ENCODE measurements at regions not wholly inside any gene's neighbourhood (a gene's known extent, or its start where the extent isn't known, plus 50 kb on each side); places are given as distances from the start of the nearest gene placed in this dataset.

DNA sequence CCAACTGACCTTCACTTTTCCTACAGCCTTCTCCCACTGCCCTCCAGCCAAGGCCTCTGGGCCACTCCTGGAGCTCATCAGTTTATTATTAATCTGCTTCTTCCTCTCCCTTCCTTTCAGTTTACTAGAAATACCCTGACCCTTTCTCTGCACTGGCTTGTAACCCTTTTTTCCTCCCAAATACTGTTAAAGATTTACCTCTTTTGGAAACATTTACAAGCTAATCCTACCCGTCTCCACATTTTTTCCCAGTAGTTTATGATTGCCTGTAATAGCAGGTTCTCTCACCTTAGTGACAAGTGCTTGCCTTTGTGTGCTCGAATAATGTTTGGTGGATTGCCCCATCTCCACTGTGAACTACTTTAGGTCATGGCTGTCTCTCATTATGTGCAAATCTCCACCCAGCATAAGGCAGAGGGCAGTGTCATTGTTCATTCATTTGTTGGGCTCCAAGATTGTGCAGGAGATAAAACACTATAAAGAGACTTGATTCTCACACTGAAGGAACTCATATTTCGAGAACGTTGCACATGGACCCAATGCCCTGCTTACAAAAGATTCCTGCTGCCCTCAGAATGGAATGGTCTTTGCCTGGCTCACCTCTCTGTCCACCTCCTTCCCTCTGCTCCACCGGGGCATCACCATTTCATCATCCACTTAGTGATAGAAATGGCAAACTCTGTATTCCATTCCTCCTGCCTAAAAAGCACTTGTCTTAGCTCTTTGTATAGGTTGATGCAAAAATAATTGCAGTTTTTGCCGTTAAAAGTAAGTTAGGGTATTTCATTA lies 491.1 kb downstream of the UTRN start:
- no peak for TF ChIP-seq POLR2AphosphoS5 (IDR thresholded peaks at IDR 0.05)
- TF ChIP-seq CTCF (IDR thresholded peaks at IDR 0.05): no peak
- no peak for TF ChIP-seq POLR2A (IDR thresholded peaks at IDR 0.05)
- no peak for TF ChIP-seq EP300 (IDR thresholded peaks at IDR 0.05)
- 91 to 97% (median 96%) methylated on average over 6 of the region's 6 CpGs for WGBS, 5 donors
- Histone ChIP-seq H3K4me3 (no peak overlapping the region), H3K27me3 (no peaks in the 10 kb centered on the region), H3K9me3 (no peaks in the 10 kb centered on the region), H3K4me1 (no peaks in the 10 kb centered on the region), H3K36me3 (peaks cover 5 to 48% (median 38%) of the 10 kb centered on the region in 4 donors), H3K27ac (no peak overlapping the region)
- no peak for DNase-seq
- intact Hi-C loops (cut with DNase I; ENCODE audit: low total_unique reads): no loop called here

DNA sequence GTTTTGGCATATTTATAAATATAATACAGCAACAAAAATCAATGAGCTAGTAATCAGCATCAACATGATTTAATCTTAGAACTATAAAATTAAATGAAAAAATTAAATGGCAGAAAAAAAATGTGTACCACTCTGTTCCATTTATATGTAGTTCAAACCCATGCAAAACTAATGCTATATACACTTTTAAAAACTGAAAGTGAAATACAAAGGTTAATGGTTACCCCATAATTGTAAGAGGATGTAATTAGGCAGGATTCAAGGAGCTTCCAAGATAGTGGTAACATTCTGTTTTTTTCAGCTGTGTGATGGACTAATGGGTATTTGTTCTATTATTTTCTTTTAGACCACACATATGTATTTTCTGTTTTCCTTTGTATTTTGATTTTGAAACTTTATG lies 492.1 kb downstream of the UTRN start:
- intact Hi-C loops (cut with DNase I; ENCODE audit: low total_unique reads): no loop called here
- Histone ChIP-seq H3K36me3 (peaks cover 5 to 49% (median 38%) of the 10 kb centered on the region in 4 donors), H3K4me3 (no peak overlapping the region), H3K9me3 (no peaks in the 10 kb centered on the region), H3K27ac (no peak overlapping the region), H3K27me3 (no peaks in the 10 kb centered on the region), H3K4me1 (no peaks in the 10 kb centered on the region)
- TF ChIP-seq POLR2A (IDR thresholded peaks at IDR 0.05): no peak
- TF ChIP-seq CTCF (IDR thresholded peaks at IDR 0.05): no peak
- no peak for TF ChIP-seq POLR2AphosphoS5 (IDR thresholded peaks at IDR 0.05)
- no peak for TF ChIP-seq EP300 (IDR thresholded peaks at IDR 0.05)
- DNase-seq: no peak

GRCh38 chr6:144778056-144778455 lies 492.9 kb downstream of the UTRN start:
- no peak for DNase-seq
- Histone ChIP-seq H3K27me3 (no peaks in the 10 kb centered on the region), H3K9me3 (no peaks in the 10 kb centered on the region), H3K36me3 (peaks cover 5 to 49% (median 43%) of the 10 kb centered on the region in 4 donors), H3K27ac (no peak overlapping the region), H3K4me1 (no peaks in the 10 kb centered on the region), H3K4me3 (no peak overlapping the region)
- intact Hi-C loops (cut with DNase I; ENCODE audit: low total_unique reads): no loop called here
- WGBS, 5 donors: 79 to 97% (median 91%) methylated on average over 2 of the region's 2 CpGs
- TF ChIP-seq EP300 (IDR thresholded peaks at IDR 0.05): no peak
- no peak for TF ChIP-seq CTCF (IDR thresholded peaks at IDR 0.05)
- no peak for TF ChIP-seq POLR2A (IDR thresholded peaks at IDR 0.05)
- no peak for TF ChIP-seq POLR2AphosphoS5 (IDR thresholded peaks at IDR 0.05)

- TF ChIP-seq POLR2A (IDR thresholded peaks at IDR 0.05) (no peak), EP300 (IDR thresholded peaks at IDR 0.05) (no peak), CTCF (IDR thresholded peaks at IDR 0.05) (no peak), POLR2AphosphoS5 (IDR thresholded peaks at IDR 0.05) (no peak)
- WGBS, 5 donors: 88 to 100% (median 98%) methylated on average over 1 of the region's 1 CpG
- Histone ChIP-seq H3K9me3 (no peaks in the 10 kb centered on the region), H3K4me3 (no peak overlapping the region), H3K27me3 (no peaks in the 10 kb centered on the region), H3K4me1 (no peaks in the 10 kb centered on the region), H3K27ac (no peak overlapping the region), H3K36me3 (peaks cover 5 to 42% (median 36%) of the 10 kb centered on the region in 4 donors)
- intact Hi-C loops (cut with DNase I; ENCODE audit: low total_unique reads): no loop called here
- no peak for DNase-seq
Observed at GRCh38 chr6:144778773-144779492, 493.8 kb downstream of the UTRN start.
